Left ventricle myocardium inferior (tissue), 1 donor: ENCODE measurements at regions not wholly inside any gene's neighbourhood (a gene's known extent, or its start where the extent isn't known, plus 50 kb on each side); places are given as distances from the start of the nearest gene placed in this dataset.

Experiments used
- DNase-seq: peaks from one replicate; pipeline ENCODE4 v3.0.0-alpha.2; 2020
- H3K27ac ChIP-seq: fragments of 200-600 bp; replicated peaks from 2 replicates; pipeline ENCODE4 v1.8.0; 2021
- H3K27me3 ChIP-seq: fragments of 200-600 bp; 2 replicates; pipeline ENCODE4 v1.8.0; 2021; ENCODE audit warnings: low read depth
- H3K36me3 ChIP-seq: fragments of 200-600 bp; 2 replicates; pipeline ENCODE4 v1.8.0; 2021
- H3K4me1 ChIP-seq: fragments of 200-600 bp; 2 replicates; pipeline ENCODE4 v1.8.0; 2021
- H3K4me3 ChIP-seq: fragments of 200-600 bp; 2 replicates; pipeline ENCODE4 v1.8.0; 2021; ENCODE audit warnings: mild to moderate bottlenecking, moderate library complexity
- H3K9me3 ChIP-seq: fragments of 200-600 bp; replicated peaks from 2 replicates; pipeline ENCODE4 v1.8.0; 2021
- CTCF ChIP-seq: fragments of 200-600 bp; IDR thresholded peaks from 2 replicates; pipeline ENCODE4 v1.8.0; 2021; ENCODE audit warnings: antibody characterized with exemption, mild to moderate bottlenecking, borderline replicate concordance
- intact Hi-C: fragments of 100-400 bp; cut with micrococcal nuclease; formaldehyde crosslinking; loops from one replicate; pipeline ENCODE4 v1.11.0; 2022
- donor health status: DM: no; HTN: yes; CAD: no; lungs with severe emphysema.

GRCh38 chr3:18687286-18687685, 262.1 kb upstream of the SATB1 start:
- Histone ChIP-seq H3K27ac (no peak overlapping the region), H3K9me3 (no peaks in the 10 kb centered on the region), H3K27me3 (no peaks in the 10 kb centered on the region), H3K4me3 (no peak overlapping the region), H3K4me1 (no peaks in the 10 kb centered on the region), H3K36me3 (no peaks in the 10 kb centered on the region)
- intact Hi-C loops: no loop called here
- no peak for DNase-seq
- no peak for TF ChIP-seq CTCF

- no peak for DNase-seq
- TF ChIP-seq CTCF: no peak
- intact Hi-C loops: no loop called here
- no peak overlapping the region for H3K27ac ChIP-seq
- H3K4me1 ChIP-seq: no peaks in the 10 kb centered on the region
- no peak overlapping the region for H3K4me3 ChIP-seq
- H3K9me3 ChIP-seq: no peaks in the 10 kb centered on the region
- no peaks in the 10 kb centered on the region for H3K36me3 ChIP-seq
- H3K27me3 ChIP-seq: no peaks in the 10 kb centered on the region
Observed at GRCh38 chr3:18683900-18684299, 258.8 kb upstream of the SATB1 start.

GRCh38 chr3:18681818-18682345, 256.7 kb upstream of the SATB1 start:
- DNase-seq: no peak
- no peak for TF ChIP-seq CTCF
- H3K27me3 ChIP-seq: no peaks in the 10 kb centered on the region
- no peaks in the 10 kb centered on the region for H3K9me3 ChIP-seq
- no peaks in the 10 kb centered on the region for H3K36me3 ChIP-seq
- H3K4me3 ChIP-seq: no peak overlapping the region
- H3K4me1 ChIP-seq: no peaks in the 10 kb centered on the region
- no peak overlapping the region for H3K27ac ChIP-seq
- intact Hi-C loops: no loop called here

DNA sequence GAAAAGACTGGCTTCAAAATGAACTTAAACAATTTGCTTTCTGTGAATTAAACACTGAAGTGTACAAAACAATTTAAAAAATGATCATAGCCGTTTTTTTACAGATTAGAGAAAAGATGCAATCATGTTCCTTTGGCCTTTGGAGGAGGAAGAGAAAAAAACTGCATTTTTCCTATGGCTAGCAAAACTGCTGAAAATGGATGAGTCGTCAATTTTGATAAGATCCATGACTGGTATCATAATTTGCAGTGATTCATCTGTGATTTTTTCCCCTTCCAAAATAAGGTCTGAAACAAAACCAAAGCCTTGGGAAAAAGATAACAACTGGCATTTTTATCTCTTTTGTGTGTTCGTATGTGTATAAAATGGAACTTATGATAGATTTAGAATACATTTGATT, 255.6 kb upstream of the SATB1 start:
- no peak for DNase-seq
- Histone ChIP-seq H3K27me3 (no peaks in the 10 kb centered on the region), H3K27ac (no peak overlapping the region), H3K36me3 (no peaks in the 10 kb centered on the region), H3K9me3 (no peaks in the 10 kb centered on the region), H3K4me3 (no peak overlapping the region), H3K4me1 (no peaks in the 10 kb centered on the region)
- intact Hi-C loops: no loop called here
- no peak for TF ChIP-seq CTCF

DNA sequence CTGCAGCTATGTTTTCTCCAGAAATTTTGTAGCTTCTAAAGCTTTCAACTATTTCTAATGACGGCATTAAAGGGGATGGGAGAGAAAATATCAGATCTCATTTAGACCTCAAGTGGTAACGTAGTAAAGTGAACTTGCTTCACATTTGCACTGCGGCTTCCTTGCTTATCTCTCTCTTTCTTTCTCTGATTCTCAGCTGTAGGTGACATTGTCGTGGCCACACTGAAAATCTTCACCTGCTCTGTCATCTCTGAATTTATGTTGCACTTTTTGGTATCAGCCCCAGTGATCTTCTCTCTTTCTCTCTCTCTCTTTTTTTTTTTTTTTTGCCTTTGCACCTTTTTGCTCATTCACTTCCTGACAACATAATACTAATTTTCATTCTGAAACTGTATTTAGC, 254.1 kb upstream of the SATB1 start:
- no peak for DNase-seq
- no peaks in the 10 kb centered on the region for H3K36me3 ChIP-seq
- H3K9me3 ChIP-seq: no peaks in the 10 kb centered on the region
- H3K27me3 ChIP-seq: no peaks in the 10 kb centered on the region
- no peaks in the 10 kb centered on the region for H3K4me1 ChIP-seq
- H3K4me3 ChIP-seq: no peak overlapping the region
- no peak overlapping the region for H3K27ac ChIP-seq
- intact Hi-C loops: no loop called here
- TF ChIP-seq CTCF: no peak

GRCh38 chr3:18675197-18675596, 250.1 kb upstream of the SATB1 start:
- Histone ChIP-seq H3K36me3 (no peaks in the 10 kb centered on the region), H3K27ac (no peak overlapping the region), H3K4me1 (no peaks in the 10 kb centered on the region), H3K4me3 (no peak overlapping the region), H3K27me3 (no peaks in the 10 kb centered on the region), H3K9me3 (no peaks in the 10 kb centered on the region)
- DNase-seq: no peak
- TF ChIP-seq CTCF: no peak
- intact Hi-C loops: no loop called here
